ENCODE measurements at regions not wholly inside any gene's neighbourhood (a gene's known extent, or its start where the extent isn't known, plus 50 kb on each side); places are given as distances from the start of the nearest gene placed in this dataset.
"Not testable (repeated sequence)": the region's sequence is repeated elsewhere in the genome, so short reads cannot be mapped to it uniquely, and the experiment has no call there.

DNA sequence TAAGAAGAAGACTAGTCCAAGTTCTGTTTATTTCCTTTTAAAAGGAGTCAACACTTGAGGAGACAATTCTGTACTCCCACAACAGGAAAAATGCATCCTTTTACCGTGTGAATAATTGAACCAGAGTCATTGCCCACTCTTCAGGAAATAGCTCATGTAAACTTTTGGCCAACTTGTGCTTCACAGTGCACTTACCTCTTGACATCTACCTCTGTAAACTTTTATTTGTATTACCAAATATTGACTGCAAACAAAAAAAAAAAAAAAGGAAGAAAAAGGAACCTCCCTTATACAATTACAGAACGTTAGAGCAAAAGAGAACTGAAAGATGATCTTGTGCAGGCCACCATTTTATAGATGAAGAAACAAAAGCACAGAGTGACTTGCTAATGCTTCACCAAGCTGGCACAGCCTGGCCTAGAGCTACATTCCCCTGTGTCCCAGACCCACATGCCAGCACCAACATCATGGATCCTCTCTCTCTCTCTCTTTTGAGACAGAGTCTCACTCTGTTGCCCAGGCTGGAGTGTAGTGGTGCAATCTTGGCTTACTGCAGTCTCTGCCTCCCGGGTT lies 107.3 kb upstream of the NBPF19 start:
- TF ChIP-seq, protein P1, sequence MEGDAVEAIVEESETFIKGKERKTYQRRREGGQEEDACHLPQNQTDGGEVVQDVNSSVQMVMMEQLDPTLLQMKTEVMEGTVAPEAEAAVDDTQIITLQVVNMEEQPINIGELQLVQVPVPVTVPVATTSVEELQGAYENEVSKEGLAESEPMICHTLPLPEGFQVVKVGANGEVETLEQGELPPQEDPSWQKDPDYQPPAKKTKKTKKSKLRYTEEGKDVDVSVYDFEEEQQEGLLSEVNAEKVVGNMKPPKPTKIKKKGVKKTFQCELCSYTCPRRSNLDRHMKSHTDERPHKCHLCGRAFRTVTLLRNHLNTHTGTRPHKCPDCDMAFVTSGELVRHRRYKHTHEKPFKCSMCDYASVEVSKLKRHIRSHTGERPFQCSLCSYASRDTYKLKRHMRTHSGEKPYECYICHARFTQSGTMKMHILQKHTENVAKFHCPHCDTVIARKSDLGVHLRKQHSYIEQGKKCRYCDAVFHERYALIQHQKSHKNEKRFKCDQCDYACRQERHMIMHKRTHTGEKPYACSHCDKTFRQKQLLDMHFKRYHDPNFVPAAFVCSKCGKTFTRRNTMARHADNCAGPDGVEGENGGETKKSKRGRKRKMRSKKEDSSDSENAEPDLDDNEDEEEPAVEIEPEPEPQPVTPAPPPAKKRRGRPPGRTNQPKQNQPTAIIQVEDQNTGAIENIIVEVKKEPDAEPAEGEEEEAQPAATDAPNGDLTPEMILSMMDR (IDR thresholded peaks at IDR 0.05; ENCODE audit: low read length), result not testable (repeated sequence)
- TF ChIP-seq EZH2 (IDR thresholded peaks at IDR 0.05; ENCODE audit: borderline replicate concordance, low read length), result not testable (repeated sequence)
